Smooth muscle cell (in vitro differentiated cells): ENCODE measurements at regions not wholly inside any gene's neighbourhood (a gene's known extent, or its start where the extent isn't known, plus 50 kb on each side); places are given as distances from the start of the nearest gene placed in this dataset.

ENCODE experiments used
- DNase-seq: peaks from one replicate; lab custom pipeline; 2025; ENCODE audit not compliant: unreplicated experiment; lab: John Stamatoyannopoulos, UW
- H2AFZ ChIP-seq: fragments of 200-600 bp; sonication (generic); 2 replicates; pipeline ENCODE4 v1.6.0; 2016; ENCODE audit warnings: antibody characterized with exemption, low read depth, mild to moderate bottlenecking
- H3F3A ChIP-seq: fragments of 200-600 bp; sonication (generic); 2 replicates; pipeline ENCODE4 v1.6.0; 2017; ENCODE audit warnings: antibody characterized with exemption, low read depth
- H3K27ac ChIP-seq: fragments of 200-600 bp; sonication (generic); 2 replicates; pipeline ENCODE4 v1.5.1; 2016; ENCODE audit warnings: low read depth, mild to moderate bottlenecking
- H3K27me3 ChIP-seq: fragments of 200-600 bp; sonication (generic); 2 replicates; pipeline ENCODE4 v1.6.1; 2016; ENCODE audit warnings: low read depth, mild to moderate bottlenecking
- H3K36me3 ChIP-seq: fragments of 200-600 bp; sonication (generic); 2 replicates; pipeline ENCODE4 v1.5.1; 2016; ENCODE audit warnings: low read depth
- H3K4me1 ChIP-seq: fragments of 200-600 bp; sonication (generic); 2 replicates; pipeline ENCODE4 v1.5.1; 2016; ENCODE audit warnings: low read depth
- H3K4me2 ChIP-seq: fragments of 200-600 bp; sonication (generic); 2 replicates; pipeline ENCODE4 v1.6.0; 2016; ENCODE audit warnings: mild to moderate bottlenecking
- H3K4me3 ChIP-seq: fragments of 200-600 bp; sonication (generic); 2 replicates; pipeline ENCODE4 v1.5.1; 2016; ENCODE audit warnings: mild to moderate bottlenecking
- H3K79me2 ChIP-seq: fragments of 200-600 bp; sonication (generic); 2 replicates; pipeline ENCODE4 v1.6.0; 2016; ENCODE audit warnings: low read depth, mild to moderate bottlenecking
- H3K9ac ChIP-seq: fragments of 200-600 bp; sonication (generic); 2 replicates; pipeline ENCODE4 v1.6.0; 2016; ENCODE audit warnings: low read depth
- H3K9me3 ChIP-seq: fragments of 200-600 bp; sonication (generic); replicated peaks from 2 replicates; pipeline ENCODE4 v1.5.1; 2016; ENCODE audit warnings: low read depth
- H4K20me1 ChIP-seq: fragments of 200-600 bp; sonication (generic); 2 replicates; pipeline ENCODE4 v1.6.0; 2016; ENCODE audit warnings: low read depth
- WGBS: methylation state at CpG from one replicate; pipeline ENCODE4 v1.1.7; 2016; ENCODE audit warnings: low lambda C conversion rate; 5-methylcytosine and 5-hydroxymethylcytosine counted together
- TF ChIP-seq, protein P1 (sequence below): fragments of 200-600 bp; sonication (generic); IDR thresholded peaks from 2 replicates; pipeline ENCODE4 v1.5.1; 2017; ENCODE audit warnings: borderline replicate concordance, mild to moderate bottlenecking, antibody characterized with exemption; ENCODE audit not compliant: insufficient read depth, poor library complexity, severe bottlenecking

DNA sequence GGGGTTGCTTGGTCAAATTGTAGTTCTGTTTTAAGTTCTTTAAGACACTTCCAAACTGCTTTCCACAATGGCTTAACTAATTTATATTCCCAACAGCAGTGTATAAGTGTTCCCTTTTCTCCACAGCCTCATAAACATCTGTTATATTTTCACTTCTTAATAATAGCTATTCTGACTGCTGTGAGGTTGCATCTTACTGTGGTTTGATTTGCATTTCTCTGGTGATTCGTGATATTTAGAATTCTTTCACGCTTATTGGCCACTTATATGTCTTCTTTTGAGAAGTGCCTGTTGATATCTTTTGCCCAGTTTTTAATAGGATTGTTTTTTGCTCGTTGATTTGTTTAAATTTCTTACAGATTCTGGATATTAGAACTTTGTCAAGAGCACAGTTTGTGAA lies 278.6 kb upstream of the ITM2A start:
- no peaks in the 10 kb centered on the region for H3K4me1 ChIP-seq
- no peak for DNase-seq
- no peak overlapping the region for H3K9ac ChIP-seq
- no peak overlapping the region for H3K4me3 ChIP-seq
- no peaks in the 10 kb centered on the region for H3K9me3 ChIP-seq
- 59% methylated on average over 3 of the region's 3 CpGs for WGBS
- H3K27ac ChIP-seq, result no peak overlapping the region
- H4K20me1 ChIP-seq, result no peaks in the 10 kb centered on the region
- no peaks in the 10 kb centered on the region for H3K27me3 ChIP-seq
- H3K36me3 ChIP-seq, result no peaks in the 10 kb centered on the region
- no peaks in the 10 kb centered on the region for H3K79me2 ChIP-seq
- H2AFZ ChIP-seq, result no peak overlapping the region
- TF ChIP-seq, protein P1, sequence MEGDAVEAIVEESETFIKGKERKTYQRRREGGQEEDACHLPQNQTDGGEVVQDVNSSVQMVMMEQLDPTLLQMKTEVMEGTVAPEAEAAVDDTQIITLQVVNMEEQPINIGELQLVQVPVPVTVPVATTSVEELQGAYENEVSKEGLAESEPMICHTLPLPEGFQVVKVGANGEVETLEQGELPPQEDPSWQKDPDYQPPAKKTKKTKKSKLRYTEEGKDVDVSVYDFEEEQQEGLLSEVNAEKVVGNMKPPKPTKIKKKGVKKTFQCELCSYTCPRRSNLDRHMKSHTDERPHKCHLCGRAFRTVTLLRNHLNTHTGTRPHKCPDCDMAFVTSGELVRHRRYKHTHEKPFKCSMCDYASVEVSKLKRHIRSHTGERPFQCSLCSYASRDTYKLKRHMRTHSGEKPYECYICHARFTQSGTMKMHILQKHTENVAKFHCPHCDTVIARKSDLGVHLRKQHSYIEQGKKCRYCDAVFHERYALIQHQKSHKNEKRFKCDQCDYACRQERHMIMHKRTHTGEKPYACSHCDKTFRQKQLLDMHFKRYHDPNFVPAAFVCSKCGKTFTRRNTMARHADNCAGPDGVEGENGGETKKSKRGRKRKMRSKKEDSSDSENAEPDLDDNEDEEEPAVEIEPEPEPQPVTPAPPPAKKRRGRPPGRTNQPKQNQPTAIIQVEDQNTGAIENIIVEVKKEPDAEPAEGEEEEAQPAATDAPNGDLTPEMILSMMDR, result no peak
- no peaks in the 10 kb centered on the region for H3F3A ChIP-seq
- H3K4me2 ChIP-seq, result no peak overlapping the region

DNA sequence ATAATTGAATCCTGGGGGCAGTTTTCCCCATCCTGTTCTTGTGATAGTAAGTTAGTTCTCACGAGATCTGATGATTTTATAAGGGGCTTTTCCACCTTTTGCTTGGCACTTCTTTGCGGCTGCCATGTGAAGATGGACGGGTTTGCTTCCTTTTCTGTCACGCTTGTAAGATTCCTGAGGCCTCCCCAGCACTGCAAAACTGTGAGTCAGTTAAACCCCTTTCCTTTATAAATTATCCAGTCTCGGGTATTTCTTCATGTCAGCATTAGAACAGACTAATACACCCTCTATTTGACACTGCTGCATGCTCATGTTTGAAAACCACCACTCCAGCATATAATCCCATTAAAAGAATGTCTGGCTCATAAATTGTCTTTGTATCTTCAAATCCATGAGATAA lies 264.4 kb upstream of the ITM2A start:
- TF ChIP-seq, protein P1, result no peak
- no peak overlapping the region for H3K27ac ChIP-seq
- 44% methylated on average over 5 of the region's 5 CpGs for WGBS
- H3K9ac ChIP-seq, result no peak overlapping the region
- no peaks in the 10 kb centered on the region for H4K20me1 ChIP-seq
- no peak for DNase-seq
- no peaks in the 10 kb centered on the region for H3K4me1 ChIP-seq
- H2AFZ ChIP-seq, result no peak overlapping the region
- no peaks in the 10 kb centered on the region for H3K9me3 ChIP-seq
- H3K79me2 ChIP-seq, result no peaks in the 10 kb centered on the region
- no peaks in the 10 kb centered on the region for H3F3A ChIP-seq
- no peaks in the 10 kb centered on the region for H3K27me3 ChIP-seq
- no peak overlapping the region for H3K4me3 ChIP-seq
- H3K36me3 ChIP-seq, result no peaks in the 10 kb centered on the region
- peak overlapping the region; percentile 6 for H3K4me2 ChIP-seq

DNA sequence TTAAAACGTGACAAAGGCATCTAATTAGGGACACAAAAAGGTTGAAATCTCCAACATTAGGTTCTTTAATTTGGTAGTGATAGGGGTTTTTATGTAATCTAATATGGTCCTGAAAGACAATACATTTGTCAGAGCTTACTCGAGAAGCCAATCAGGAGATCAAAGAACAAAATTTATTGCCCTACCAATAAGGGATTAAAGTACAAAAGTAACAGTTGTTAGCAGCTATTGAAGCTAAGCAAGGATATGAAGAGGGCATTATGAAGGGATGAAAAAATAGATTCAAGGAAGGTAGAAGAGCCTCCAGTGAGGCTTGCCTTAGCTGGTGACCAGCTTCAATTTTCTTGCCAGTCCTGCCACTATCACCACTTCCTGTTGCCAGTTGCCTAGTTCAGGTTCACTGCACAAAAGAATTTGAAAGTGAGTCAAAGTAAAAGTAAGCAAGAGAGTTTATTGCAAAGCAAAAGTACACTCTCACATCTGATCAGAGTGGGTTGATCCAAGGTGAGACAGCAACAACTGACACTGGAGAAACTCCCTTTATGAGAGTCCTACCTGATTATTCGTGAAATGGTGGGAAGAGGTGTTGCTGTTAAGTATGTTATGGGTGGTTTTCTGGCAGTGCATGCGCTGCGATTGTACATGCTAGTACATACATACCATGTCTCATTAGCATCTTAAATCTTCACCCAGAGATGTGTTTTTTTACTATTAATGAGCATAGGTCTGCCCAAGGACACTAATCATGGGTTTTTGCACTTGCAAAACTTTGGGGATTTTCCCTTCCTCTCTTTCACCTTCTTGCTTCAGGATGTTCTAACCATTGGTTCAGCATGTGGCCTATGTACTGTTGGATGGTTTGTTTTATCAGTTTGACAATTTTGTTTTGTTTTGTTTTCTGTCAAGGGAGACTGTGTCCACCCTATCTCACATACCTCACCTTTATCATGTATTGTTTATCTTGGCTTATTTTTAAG lies 263.2 kb upstream of the ITM2A start:
- Histone ChIP-seq H2AFZ (no peak overlapping the region), H3K4me1 (no peaks in the 10 kb centered on the region), H3K9me3 (no peaks in the 10 kb centered on the region), H3K9ac (no peak overlapping the region), H3K27me3 (no peaks in the 10 kb centered on the region), H3K4me2 (no peak overlapping the region), H3K4me3 (no peak overlapping the region), H3K36me3 (no peaks in the 10 kb centered on the region), H3K27ac (no peak overlapping the region), H3F3A (no peaks in the 10 kb centered on the region), H3K79me2 (no peaks in the 10 kb centered on the region), H4K20me1 (no peaks in the 10 kb centered on the region)
- 67% methylated on average over 5 of the region's 5 CpGs for whole genome bisulfite sequencing
- TF ChIP-seq, protein P1, result no peak
- DNase-seq, result no peak
